IgD-negative memory B cell (primary cell): ENCODE measurements at regions not wholly inside any gene's neighbourhood (a gene's known extent, or its start where the extent isn't known, plus 50 kb on each side); places are given as distances from the start of the nearest gene placed in this dataset.
"Not testable (repeated sequence)": the region's sequence is repeated elsewhere in the genome, so short reads cannot be mapped to it uniquely, and the experiment has no call there.

Source experiments
- H3K27ac Mint-ChIP-seq, 3 donors: one replicate each; pipeline ENCODE4 v1.8.0; 2020 to 2022; ENCODE audit warnings: mild to moderate bottlenecking in 3 of 3, mixed read lengths in 3 of 3, moderate library complexity in 1 of 3
- H3K27me3 Mint-ChIP-seq: one replicate; pipeline ENCODE4 v1.8.0; 2021; ENCODE audit warnings: mixed read lengths
- H3K36me3 Mint-ChIP-seq: one replicate; pipeline ENCODE4 v1.8.0; 2020; ENCODE audit warnings: mild to moderate bottlenecking, mixed read lengths
- H3K4me1 Mint-ChIP-seq, 3 donors: one replicate each; pipeline ENCODE4 v1.8.0; 2020 to 2022; ENCODE audit warnings: mixed read lengths in 3 of 3, mild to moderate bottlenecking in 1 of 3
- H3K4me3 Mint-ChIP-seq, 4 donors: one replicate each; pipeline ENCODE4 v1.8.0; 2020 to 2022; ENCODE audit warnings: mild to moderate bottlenecking in 4 of 4, mixed read lengths in 4 of 4, moderate library complexity in 3 of 4
- H3K9me3 Mint-ChIP-seq, 3 donors: one replicate each; pipeline ENCODE4 v1.8.0; 2020 to 2021; ENCODE audit warnings: mixed read lengths in 3 of 3, mild to moderate bottlenecking in 1 of 3

- no peaks in the 10 kb centered on the region for H3K36me3 Mint-ChIP-seq
- no peak overlapping the region for H3K27ac Mint-ChIP-seq
- no peaks in the 10 kb centered on the region for H3K4me1 Mint-ChIP-seq
- H3K9me3 Mint-ChIP-seq: peaks cover 0 to 5% (median 0%) of the 10 kb centered on the region in 3 donors
- no peaks in the 10 kb centered on the region for H3K27me3 Mint-ChIP-seq
- H3K4me3 Mint-ChIP-seq: no peak overlapping the region
These were observed 76.1 kb upstream of the CACHD1 start for GRCh38 chr1:64393790-64394189.

GRCh38 chr1:64396817-64397216 is 73.1 kb upstream of the CACHD1 start:
- Mint-ChIP-seq H3K36me3 (no peaks in the 10 kb centered on the region), H3K27me3 (no peaks in the 10 kb centered on the region), H3K4me3 (no peak overlapping the region), H3K9me3 (peaks cover 0 to 4% (median 3%) of the 10 kb centered on the region in 3 donors), H3K4me1 (peaks cover 0 to 3% (median 0%) of the 10 kb centered on the region in 3 donors), H3K27ac (no peak overlapping the region)

DNA sequence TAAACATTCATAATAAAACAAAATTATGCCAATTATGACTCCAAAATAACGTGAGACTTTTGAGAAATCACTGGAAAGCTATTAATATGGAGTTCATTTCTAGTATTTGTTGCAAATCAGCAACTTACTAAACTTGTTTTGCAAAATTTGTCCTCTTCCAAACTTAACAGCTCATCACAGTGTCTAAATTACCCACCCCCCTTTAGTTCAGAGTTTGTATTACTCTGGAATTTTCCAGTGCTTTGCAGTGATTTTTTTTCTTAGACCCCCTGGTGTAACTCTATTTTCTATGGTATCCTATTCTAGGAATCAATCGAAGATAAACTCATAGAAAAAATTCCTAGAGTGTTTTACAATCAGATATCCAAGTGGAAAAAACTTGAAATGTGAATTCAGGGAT is 72.4 kb upstream of the CACHD1 start:
- Mint-ChIP-seq H3K27ac (no peak overlapping the region), H3K36me3 (no peaks in the 10 kb centered on the region), H3K27me3 (no peaks in the 10 kb centered on the region), H3K9me3 (peaks cover 0 to 4% (median 3%) of the 10 kb centered on the region in 3 donors), H3K4me1 (peaks cover 0 to 3% (median 0%) of the 10 kb centered on the region in 3 donors), H3K4me3 (no peak overlapping the region)

- H3K27me3 Mint-ChIP-seq: no peaks in the 10 kb centered on the region
- H3K9me3 Mint-ChIP-seq: peaks cover 0 to 4% (median 3%) of the 10 kb centered on the region in 3 donors
- peak overlapping the region in 1 of 3 donors; percentile 4 for H3K27ac Mint-ChIP-seq
- H3K4me3 Mint-ChIP-seq: no peak overlapping the region
- peaks cover 0 to 3% (median 0%) of the 10 kb centered on the region in 3 donors for H3K4me1 Mint-ChIP-seq
- H3K36me3 Mint-ChIP-seq: no peaks in the 10 kb centered on the region
These were observed 71.0 kb upstream of the CACHD1 start for GRCh38 chr1:64398936-64399335.

- H3K4me3 Mint-ChIP-seq: no peak overlapping the region
- peaks cover 0 to 3% (median 0%) of the 10 kb centered on the region in 3 donors for H3K4me1 Mint-ChIP-seq
- peaks cover 0 to 4% (median 0%) of the 10 kb centered on the region in 3 donors for H3K9me3 Mint-ChIP-seq
- no peak overlapping the region for H3K27ac Mint-ChIP-seq
- peaks cover 4% of the 10 kb centered on the region for H3K27me3 Mint-ChIP-seq
- no peaks in the 10 kb centered on the region for H3K36me3 Mint-ChIP-seq
These were observed 68.6 kb upstream of the CACHD1 start for GRCh38 chr1:64401285-64401684.

GRCh38 chr1:64403331-64403730 is 66.6 kb upstream of the CACHD1 start:
- Mint-ChIP-seq H3K36me3 (no peaks in the 10 kb centered on the region), H3K27me3 (peaks cover 7% of the 10 kb centered on the region), H3K4me1 (peaks cover 0 to 3% (median 0%) of the 10 kb centered on the region in 3 donors), H3K9me3 (peaks cover 0 to 4% (median 0%) of the 10 kb centered on the region in 3 donors), H3K4me3 (no peak overlapping the region), H3K27ac (no peak overlapping the region)

- peaks cover 0 to 3% (median 0%) of the 10 kb centered on the region in 3 donors for H3K4me1 Mint-ChIP-seq
- peaks cover 0 to 4% (median 0%) of the 10 kb centered on the region in 3 donors for H3K9me3 Mint-ChIP-seq
- no peak overlapping the region for H3K4me3 Mint-ChIP-seq
- H3K36me3 Mint-ChIP-seq: no peaks in the 10 kb centered on the region
- H3K27me3 Mint-ChIP-seq: peaks cover 7% of the 10 kb centered on the region
- no peak overlapping the region for H3K27ac Mint-ChIP-seq
These were observed 65.7 kb upstream of the CACHD1 start for GRCh38 chr1:64404202-64404601.

DNA sequence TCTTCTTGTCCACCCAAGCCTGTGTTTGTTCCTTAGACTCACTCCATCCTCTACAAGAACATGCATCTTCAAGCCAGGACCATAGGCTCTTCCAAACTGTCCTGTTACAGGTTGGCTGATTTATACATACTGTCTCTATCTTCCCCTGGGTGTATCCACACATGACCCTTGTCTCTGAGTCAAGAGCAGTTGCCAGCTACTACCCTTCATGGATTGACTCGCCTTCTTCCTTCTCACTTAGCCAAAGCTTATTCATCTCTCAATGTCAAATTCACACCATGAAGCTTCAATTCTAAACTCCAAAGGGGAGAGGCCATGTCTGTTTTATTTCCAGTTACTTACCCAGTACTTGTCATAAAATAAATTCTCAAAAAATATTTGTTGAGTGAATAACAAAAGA is 64.1 kb upstream of the CACHD1 start:
- Mint-ChIP-seq H3K4me3 (no peak overlapping the region), H3K27ac (peak overlapping the region in 1 of 3 donors; percentile 32), H3K27me3 (peaks cover 7% of the 10 kb centered on the region), H3K4me1 (no peaks in the 10 kb centered on the region), H3K9me3 (no peaks in the 10 kb centered on the region), H3K36me3 (no peaks in the 10 kb centered on the region)

DNA sequence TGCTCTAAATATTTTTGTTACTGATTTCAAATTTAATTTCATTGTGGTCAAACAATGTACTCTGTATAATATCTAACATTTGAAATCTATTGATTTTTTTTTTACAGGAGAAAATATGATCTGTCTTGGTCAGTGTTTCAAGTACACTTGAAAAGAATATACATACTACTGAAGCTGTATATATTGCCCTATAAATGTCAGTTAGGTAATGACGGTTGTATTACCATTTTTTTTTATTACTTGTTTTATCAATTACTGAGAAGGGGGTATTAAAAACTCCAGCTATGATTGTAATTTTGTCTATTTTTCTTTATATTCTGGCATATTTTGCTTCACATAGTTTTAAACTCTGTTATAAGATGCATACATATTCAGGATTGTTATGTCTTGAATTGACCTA is 59.7 kb upstream of the CACHD1 start:
- no peaks in the 10 kb centered on the region for H3K4me1 Mint-ChIP-seq
- no peaks in the 10 kb centered on the region for H3K36me3 Mint-ChIP-seq
- H3K27me3 Mint-ChIP-seq: peaks cover 6% of the 10 kb centered on the region
- peaks cover 0 to 2% (median 0%) of the 10 kb centered on the region in 3 donors for H3K9me3 Mint-ChIP-seq
- H3K27ac Mint-ChIP-seq: no peak overlapping the region
- no peak overlapping the region for H3K4me3 Mint-ChIP-seq

- H3K4me3 Mint-ChIP-seq, H3K4me1 Mint-ChIP-seq, H3K27ac Mint-ChIP-seq, H3K36me3 Mint-ChIP-seq, H3K27me3 Mint-ChIP-seq, H3K9me3 Mint-ChIP-seq: not testable (repeated sequence)
These were observed 54.9 kb upstream of the CACHD1 start for GRCh38 chr1:64414855-64415546.

DNA sequence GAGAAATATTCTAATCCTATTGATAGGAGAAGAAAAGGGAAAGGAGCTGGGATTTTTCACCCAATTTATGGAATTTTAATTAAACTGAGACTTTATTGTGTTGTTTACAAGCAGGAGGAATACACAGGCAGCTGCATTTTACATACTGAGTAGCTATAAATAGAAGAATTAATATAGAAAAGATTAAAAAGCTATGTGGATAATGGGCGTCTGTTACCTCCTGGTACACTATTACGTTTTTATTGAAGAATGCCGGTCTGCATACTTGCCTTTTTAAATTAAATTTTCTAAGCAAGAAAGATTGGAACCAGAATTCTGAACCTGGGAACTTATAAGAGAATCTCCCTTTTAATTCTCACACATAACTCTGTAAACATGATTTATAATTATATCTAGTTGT is 52.1 kb upstream of the CACHD1 start:
- Mint-ChIP-seq H3K27ac (no peak overlapping the region), H3K4me3 (no peak overlapping the region), H3K36me3 (peaks cover 1% of the 10 kb centered on the region), H3K27me3 (peaks cover 4% of the 10 kb centered on the region), H3K9me3 (peaks cover 0 to 5% (median 0%) of the 10 kb centered on the region in 3 donors), H3K4me1 (no peaks in the 10 kb centered on the region)
